Testis (tissue), 2 donors: ENCODE measurements at regions not wholly inside any gene's neighbourhood (a gene's known extent, or its start where the extent isn't known, plus 50 kb on each side); places are given as distances from the start of the nearest gene placed in this dataset.
A peak's percentile ranks its signal among the peaks of the same experiment; 100 is the strongest.
"Not testable (repeated sequence)": the region's sequence is repeated elsewhere in the genome, so short reads cannot be mapped to it uniquely, and the experiment has no call there.

Source experiments
- DNase-seq: peaks from one replicate; pipeline ENCODE4 v3.0.0-alpha.2; 2019
- H3K27ac ChIP-seq, 2 donors: fragments of 200-600 bp; sonication (generic); one replicate each; pipeline ENCODE4 v1.5.1; 2019
- H3K27me3 ChIP-seq: fragments of 200-600 bp; sonication (generic); one replicate; pipeline ENCODE4 v1.5.1; 2019
- H3K36me3 ChIP-seq: fragments of 200-600 bp; sonication (generic); one replicate; pipeline ENCODE4 v1.5.1; 2017; ENCODE audit warnings: low read depth; ENCODE audit errors: missing control alignments
- H3K4me1 ChIP-seq: fragments of 200-600 bp; sonication (generic); one replicate; pipeline ENCODE4 v1.5.1; 2019
- H3K4me3 ChIP-seq, 2 donors: fragments of 200-600 bp; sonication (generic); one replicate each; pipeline ENCODE4 v1.5.1; 2017 to 2019
- H3K9me3 ChIP-seq: fragments of 200-600 bp; sonication (generic); one replicate; pipeline ENCODE4 v1.5.1; 2017
- CTCF ChIP-seq, 3 experiments: fragments of 450-650 bp in 2 of 3; fragments of 200-600 bp in 1 of 3; sonication (generic) in 1 of 3; IDR thresholded peaks; one replicate each; pipeline ENCODE4 v1.5.1; 2016 to 2019; ENCODE audit warnings: antibody characterized with exemption in 3 of 3, mild to moderate bottlenecking in 2 of 3, moderate library complexity in 1 of 3
- POLR2A ChIP-seq: fragments of 450-650 bp; IDR thresholded peaks from one replicate; pipeline ENCODE4 v1.6.1; 2017; ENCODE audit warnings: antibody characterized with exemption, mild to moderate bottlenecking, moderate library complexity
- whole genome bisulfite sequencing, 2 donors: methylation state at CpG; one replicate each; pipeline ENCODE4 v1.1.5; 2018; 5-methylcytosine and 5-hydroxymethylcytosine counted together
- intact Hi-C: fragments of 100-400 bp; cut with DNase I; formaldehyde crosslinking; loops from one replicate; pipeline ENCODE4 v1.15.1; 2023; ENCODE audit warnings: low total_unique reads

- no peaks in the 10 kb centered on the region for H3K4me1 ChIP-seq
- H3K27ac ChIP-seq: no peak overlapping the region
- H3K36me3 ChIP-seq: no peaks in the 10 kb centered on the region
- H3K9me3 ChIP-seq: no peaks in the 10 kb centered on the region
- no peak for DNase-seq
- 59 to 69% methylated on average over 4 of the region's 4 CpGs for WGBS, 2 donors
- no peaks in the 10 kb centered on the region for H3K27me3 ChIP-seq
- no peak overlapping the region for H3K4me3 ChIP-seq
- TF ChIP-seq POLR2A (no peak), CTCF (IDR thresholded peaks at IDR 0.05) (no peak)
- intact Hi-C loops: no loop called here
Measured at GRCh38 chr20:47989957-47990356, 204.7 kb upstream of the SULF2 start.

GRCh38 chr20:47988676-47989075 lies 203.4 kb upstream of the SULF2 start:
- 56 to 63% methylated on average over 4 of the region's 4 CpGs for WGBS, 2 donors
- TF ChIP-seq CTCF (IDR thresholded peaks at IDR 0.05) (no peak), POLR2A (no peak)
- DNase-seq: no peak

GRCh38 chr20:47985092-47985850 lies 200.0 kb upstream of the SULF2 start:
- Histone ChIP-seq H3K4me1 (peaks cover 4% of the 10 kb centered on the region), H3K27ac (no peak overlapping the region), H3K9me3 (no peaks in the 10 kb centered on the region), H3K36me3 (no peaks in the 10 kb centered on the region), H3K4me3 (no peak overlapping the region), H3K27me3 (no peaks in the 10 kb centered on the region)
- TF ChIP-seq POLR2A (no peak), CTCF (IDR thresholded peaks at IDR 0.05) (no peak)
- 62 to 72% methylated on average over 7 of the region's 7 CpGs for WGBS, 2 donors
- peak; percentile 63 for DNase-seq
- intact Hi-C loops: no loop called here

More at GRCh38 chr20:47988676-47989075, 203.4 kb upstream of the SULF2 start:
- H3K4me3 ChIP-seq: no peak overlapping the region
- intact Hi-C loops: no loop called here
- H3K9me3 ChIP-seq: no peaks in the 10 kb centered on the region
- H3K27me3 ChIP-seq: no peaks in the 10 kb centered on the region
- H3K4me1 ChIP-seq: no peaks in the 10 kb centered on the region
- no peak overlapping the region for H3K27ac ChIP-seq
- H3K36me3 ChIP-seq: no peaks in the 10 kb centered on the region

- Histone ChIP-seq H3K36me3 (no peaks in the 10 kb centered on the region), H3K4me3 (no peak overlapping the region), H3K4me1 (peaks cover 7% of the 10 kb centered on the region), H3K9me3 (no peaks in the 10 kb centered on the region), H3K27me3 (no peaks in the 10 kb centered on the region), H3K27ac (no peak overlapping the region)
- no peak for DNase-seq
- TF ChIP-seq POLR2A: no peak
- no peak for TF ChIP-seq CTCF (IDR thresholded peaks at IDR 0.05)
- intact Hi-C loops: no loop called here
- 92 to 95% methylated on average over 6 of the region's 6 CpGs for WGBS, 2 donors
Measured at GRCh38 chr20:47984437-47984836, 199.2 kb upstream of the SULF2 start.

GRCh38 chr20:47983642-47984041 lies 198.4 kb upstream of the SULF2 start:
- H3K4me3 ChIP-seq, H3K36me3 ChIP-seq, H3K9me3 ChIP-seq, intact Hi-C loops, DNase-seq, H3K27me3 ChIP-seq, H3K27ac ChIP-seq: not testable (repeated sequence)
- WGBS, 2 donors: 51 to 56% methylated on average over 6 to 8 of the region's 8 CpGs
- peaks cover 14% of the 10 kb centered on the region for H3K4me1 ChIP-seq
